OCI-LY1 (cell line): ENCODE measurements at regions not wholly inside any gene's neighbourhood (a gene's known extent, or its start where the extent isn't known, plus 50 kb on each side); places are given as distances from the start of the nearest gene placed in this dataset.

Source experiments
- H2AFZ ChIP-seq: fragments of 200-600 bp; sonication (generic), shearing (Covaris generic); 2 replicates; pipeline ENCODE4 v1.6.0; 2014; ENCODE audit warnings: antibody characterized with exemption, mild to moderate bottlenecking, low read length
- H3F3A ChIP-seq: fragments of 200-600 bp; sonication (generic), shearing (Covaris generic); 2 replicates; pipeline ENCODE4 v1.6.0; 2014; ENCODE audit warnings: mild to moderate bottlenecking, antibody characterized with exemption, low read length, moderate library complexity; ENCODE audit not compliant: insufficient read depth
- H3K27ac ChIP-seq: fragments of 200-600 bp; sonication (generic); 2 replicates; pipeline ENCODE4 v1.5.1; 2014; ENCODE audit warnings: low read length, mixed run types, mild to moderate bottlenecking, low read depth; ENCODE audit not compliant: poor library complexity, severe bottlenecking
- H3K27me3 ChIP-seq: fragments of 200-600 bp; sonication (generic); 2 replicates; pipeline ENCODE4 v1.6.0; 2014; ENCODE audit warnings: antibody characterized with exemption, mild to moderate bottlenecking, low read length, moderate library complexity; ENCODE audit not compliant: insufficient read depth
- H3K36me3 ChIP-seq: fragments of 200-600 bp; sonication (generic); 2 replicates; pipeline ENCODE4 v1.6.1; 2014; ENCODE audit warnings: mild to moderate bottlenecking, antibody characterized with exemption, low read length, moderate library complexity, mixed read lengths; ENCODE audit not compliant: insufficient read depth
- H3K4me1 ChIP-seq: fragments of 200-600 bp; sonication (generic); 2 replicates; pipeline ENCODE4 v1.5.1; 2014; ENCODE audit warnings: mild to moderate bottlenecking, low read length, moderate library complexity; ENCODE audit not compliant: insufficient read depth, severe bottlenecking
- H3K4me2 ChIP-seq: fragments of 200-600 bp; sonication (generic), shearing (Covaris generic); 2 replicates; pipeline ENCODE4 v1.6.1; 2014; ENCODE audit warnings: low read length
- H3K4me3 ChIP-seq: fragments of 200-600 bp; sonication (generic); 2 replicates; pipeline ENCODE4 v1.5.1; 2014; ENCODE audit warnings: low read length, low read depth, mild to moderate bottlenecking, mixed read lengths; ENCODE audit not compliant: poor library complexity, severe bottlenecking
- H3K79me2 ChIP-seq: fragments of 200-600 bp; shearing (Covaris generic); 2 replicates; pipeline ENCODE4 v1.6.1; 2016; ENCODE audit warnings: mixed run types, low read length, mixed read lengths; ENCODE audit not compliant: insufficient read depth
- H3K9ac ChIP-seq: fragments of 200-600 bp; sonication (generic), shearing (Covaris generic); 2 replicates; pipeline ENCODE4 v1.6.1; 2014; ENCODE audit warnings: mild to moderate bottlenecking, low read length, mixed read lengths
- H3K9me2 ChIP-seq: fragments of 200-600 bp; sonication (generic), shearing (Covaris generic); 2 replicates; pipeline ENCODE4 v1.6.1; 2014; ENCODE audit warnings: low read depth, mild to moderate bottlenecking, low read length, mixed read lengths
- H3K9me3 ChIP-seq: fragments of 200-600 bp; shearing (Covaris generic); 2 replicates; pipeline ENCODE4 v1.6.1; 2014; ENCODE audit warnings: low read length, mixed read lengths
- H4K20me1 ChIP-seq: fragments of 200-600 bp; sonication (generic), shearing (Covaris generic); 2 replicates; pipeline ENCODE4 v1.6.0; 2016; ENCODE audit warnings: mild to moderate bottlenecking, low read length; ENCODE audit not compliant: insufficient read depth
- CTCF ChIP-seq: fragments of 200-600 bp; sonication (generic), shearing (Covaris generic); IDR thresholded peaks from 2 replicates; pipeline ENCODE4 v1.5.1; 2017; ENCODE audit warnings: mild to moderate bottlenecking, antibody characterized with exemption, low read length, moderate library complexity, mixed read lengths
- EZH2 ChIP-seq: fragments of 200-600 bp; sonication (generic), shearing (Covaris generic); IDR thresholded peaks from 2 replicates; pipeline ENCODE4 v1.8.0; 2017; ENCODE audit warnings: borderline replicate concordance, mixed run types, mild to moderate bottlenecking, antibody characterized with exemption, low read length, moderate library complexity, mixed read lengths

- no peaks in the 10 kb centered on the region for H3K4me1 ChIP-seq
- no peaks in the 10 kb centered on the region for H3K79me2 ChIP-seq
- H3K4me3 ChIP-seq = no peak overlapping the region
- H3K9me3 ChIP-seq = no peaks in the 10 kb centered on the region
- no peak overlapping the region for H3K4me2 ChIP-seq
- no peak for TF ChIP-seq CTCF
- TF ChIP-seq EZH2 = no peak
- no peak overlapping the region for H3K9ac ChIP-seq
- no peaks in the 10 kb centered on the region for H3F3A ChIP-seq
- no peak overlapping the region for H3K27ac ChIP-seq
- no peaks in the 10 kb centered on the region for H4K20me1 ChIP-seq
- H3K27me3 ChIP-seq = no peaks in the 10 kb centered on the region
- no peak overlapping the region for H2AFZ ChIP-seq
- H3K9me2 ChIP-seq = no peaks in the 10 kb centered on the region
- H3K36me3 ChIP-seq = no peaks in the 10 kb centered on the region
Observed at GRCh38 chr11:127862406-127862805, 725.0 kb downstream of the ETS1 start.

- no peaks in the 10 kb centered on the region for H3K36me3 ChIP-seq
- no peak overlapping the region for H3K4me3 ChIP-seq
- H4K20me1 ChIP-seq = no peaks in the 10 kb centered on the region
- no peak overlapping the region for H2AFZ ChIP-seq
- no peaks in the 10 kb centered on the region for H3K9me2 ChIP-seq
- no peaks in the 10 kb centered on the region for H3K4me1 ChIP-seq
- H3K27me3 ChIP-seq = no peaks in the 10 kb centered on the region
- no peaks in the 10 kb centered on the region for H3F3A ChIP-seq
- H3K9me3 ChIP-seq = no peaks in the 10 kb centered on the region
- H3K4me2 ChIP-seq = no peak overlapping the region
- H3K9ac ChIP-seq = no peak overlapping the region
- no peaks in the 10 kb centered on the region for H3K79me2 ChIP-seq
- H3K27ac ChIP-seq = no peak overlapping the region
- TF ChIP-seq EZH2 (no peak), CTCF (no peak)
Observed at GRCh38 chr11:127859941-127860354, 727.4 kb downstream of the ETS1 start.

GRCh38 chr11:127844876-127845275 is 742.5 kb downstream of the ETS1 start:
- Histone ChIP-seq H3K27me3 (no peaks in the 10 kb centered on the region), H3K9me3 (no peaks in the 10 kb centered on the region), H3K4me1 (no peaks in the 10 kb centered on the region), H3K27ac (no peak overlapping the region), H3K9ac (no peak overlapping the region), H2AFZ (no peak overlapping the region), H3K36me3 (no peaks in the 10 kb centered on the region), H3F3A (no peaks in the 10 kb centered on the region), H3K9me2 (no peaks in the 10 kb centered on the region), H3K79me2 (no peaks in the 10 kb centered on the region), H3K4me2 (no peak overlapping the region), H3K4me3 (no peak overlapping the region), H4K20me1 (no peaks in the 10 kb centered on the region)
- TF ChIP-seq CTCF (no peak), EZH2 (no peak)
